SHP77 treated with DMSO at 0.1 percent for 48 hours (cell line): ENCODE measurements at regions not wholly inside any gene's neighbourhood (a gene's known extent, or its start where the extent isn't known, plus 50 kb on each side); places are given as distances from the start of the nearest gene placed in this dataset.
"Not testable (repeated sequence)": the region's sequence is repeated elsewhere in the genome, so short reads cannot be mapped to it uniquely, and the experiment has no call there.

Source experiments
- DNase-seq: peaks from one replicate; lab custom pipeline; 2025; lab: John Stamatoyannopoulos, UW

DNA sequence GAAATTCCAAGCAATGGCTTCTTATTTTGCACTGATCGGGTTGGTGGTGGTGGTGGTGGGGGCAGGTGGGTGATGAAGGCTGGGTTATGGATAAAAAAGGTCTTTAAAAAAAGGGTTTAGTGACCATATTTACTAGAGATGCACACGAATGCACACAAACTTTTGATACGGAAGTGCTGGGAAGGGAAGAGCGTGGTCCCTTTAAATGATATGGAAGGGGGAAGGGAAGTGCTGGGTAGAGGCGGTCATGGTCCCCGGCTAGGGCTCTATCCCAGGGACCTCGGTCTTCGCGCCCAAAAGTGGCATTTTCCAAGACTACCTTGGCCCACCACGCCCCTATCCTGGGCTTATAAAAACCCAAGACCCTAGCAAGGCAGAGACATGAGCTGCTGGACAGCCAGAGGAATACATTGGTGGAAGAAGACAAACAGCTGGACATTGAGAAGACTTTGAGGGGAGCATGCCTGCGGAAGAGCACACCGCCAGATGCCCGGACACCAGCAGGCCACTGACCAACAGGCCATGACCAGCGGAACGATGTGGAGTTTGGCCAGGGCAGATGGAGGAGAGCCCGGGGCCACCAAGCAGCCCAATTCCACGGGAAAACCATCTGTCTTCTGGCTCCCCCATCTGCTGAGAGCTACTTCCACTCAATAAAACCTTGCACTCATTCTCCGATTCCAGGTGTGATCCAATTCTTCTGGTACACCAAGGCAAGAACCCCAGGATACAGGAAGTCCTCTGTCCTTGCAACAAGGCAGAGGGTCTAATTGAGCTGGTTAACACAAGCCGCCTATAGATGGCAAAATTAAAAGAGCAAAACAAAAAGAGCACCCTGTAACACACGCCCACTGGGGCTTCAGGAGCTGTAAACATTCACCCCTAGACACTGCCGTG lies 1720.2 kb downstream of the MRPL39 start:
- DNase-seq: no peak

DNA sequence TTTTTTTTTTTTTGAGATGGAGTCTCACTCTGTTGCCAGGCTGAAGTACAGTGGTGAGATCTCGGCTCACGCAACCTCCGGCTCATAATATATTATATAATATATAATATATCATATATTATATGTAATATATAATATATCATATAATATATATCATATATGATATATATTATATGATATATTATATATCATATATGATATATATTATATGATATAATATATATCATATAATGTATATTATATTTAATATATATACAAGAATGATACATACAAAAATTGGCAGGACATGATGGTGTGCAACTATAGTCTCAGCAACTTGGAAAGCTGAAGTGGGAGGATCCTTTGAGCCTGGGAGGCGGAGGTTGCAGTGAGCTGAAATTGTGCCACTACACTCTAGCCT lies 1725.5 kb downstream of the MRPL39 start:
- DNase-seq: no peak

DNA sequence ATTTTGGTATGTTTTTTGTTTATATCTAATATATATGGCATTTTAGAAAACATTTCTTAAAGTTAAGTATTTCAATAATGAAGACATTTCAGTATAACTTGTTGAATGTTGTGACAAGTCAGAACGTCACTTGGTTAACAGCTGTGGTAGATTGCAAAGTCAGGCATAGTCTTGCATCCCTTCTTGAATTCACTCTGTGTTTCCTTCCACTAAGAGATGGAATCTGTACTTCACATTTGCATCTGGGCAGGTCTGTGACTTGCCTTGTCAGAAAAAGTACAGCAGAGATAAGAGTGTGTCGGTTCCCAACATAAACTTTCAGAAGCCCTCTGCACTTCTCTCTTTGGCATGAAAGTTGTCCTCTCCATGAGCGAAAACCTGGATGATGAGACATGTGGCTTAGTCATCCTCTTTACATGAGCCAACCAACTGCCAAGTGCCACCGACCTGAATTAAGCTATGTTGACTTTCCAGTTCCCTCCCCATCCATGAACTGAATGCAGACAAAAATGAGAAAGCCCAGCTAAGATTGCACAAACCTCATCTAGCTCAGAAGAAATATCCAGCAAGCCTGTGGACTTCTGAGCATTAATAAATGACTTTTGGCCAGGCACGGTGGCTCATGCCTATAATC lies 1730.2 kb downstream of the MRPL39 start:
- DNase-seq: no peak

DNA sequence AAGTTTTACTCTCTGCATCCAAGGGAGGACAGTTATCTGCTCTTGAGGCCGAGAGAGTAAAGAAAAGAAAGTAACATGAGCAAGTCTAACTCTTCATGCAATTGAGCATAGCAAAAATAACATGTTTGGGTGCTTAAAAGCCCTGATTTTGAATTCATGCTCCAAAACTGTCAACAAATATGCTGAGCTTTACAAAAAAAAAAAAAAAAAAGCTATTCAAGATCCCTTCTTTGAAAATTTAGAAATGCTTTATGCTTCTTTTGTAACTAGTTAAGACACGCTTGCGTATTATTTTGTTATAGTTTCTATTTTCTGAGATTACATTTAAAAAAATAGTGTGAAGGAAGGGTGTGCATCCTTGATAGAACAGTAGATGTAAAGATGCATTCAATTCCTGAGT lies 1733.0 kb downstream of the MRPL39 start:
- no peak for DNase-seq

- no peak for DNase-seq
Measured at GRCh38 chr21:23861911-23862504, 1745.3 kb downstream of the MRPL39 start.

DNA sequence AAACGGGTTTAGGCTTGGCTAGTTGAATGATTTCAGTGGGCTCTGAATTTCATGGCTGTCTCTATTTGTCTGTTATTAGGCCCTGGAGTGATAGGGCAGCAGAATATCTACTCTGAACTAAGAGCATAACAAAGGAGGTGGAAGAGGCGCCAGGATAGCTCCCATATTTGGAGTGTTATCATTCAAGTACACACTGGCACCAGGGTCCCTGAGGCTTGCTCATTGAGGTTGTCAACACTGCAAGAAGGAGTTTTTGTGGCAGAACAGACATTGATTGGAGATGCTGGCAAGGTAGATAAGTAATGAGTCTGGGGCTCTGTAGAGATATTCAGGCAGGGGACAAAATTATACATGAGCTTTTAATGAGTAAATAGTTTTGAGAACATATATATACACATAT lies 1748.4 kb downstream of the MRPL39 start:
- DNase-seq: no peak

DNA sequence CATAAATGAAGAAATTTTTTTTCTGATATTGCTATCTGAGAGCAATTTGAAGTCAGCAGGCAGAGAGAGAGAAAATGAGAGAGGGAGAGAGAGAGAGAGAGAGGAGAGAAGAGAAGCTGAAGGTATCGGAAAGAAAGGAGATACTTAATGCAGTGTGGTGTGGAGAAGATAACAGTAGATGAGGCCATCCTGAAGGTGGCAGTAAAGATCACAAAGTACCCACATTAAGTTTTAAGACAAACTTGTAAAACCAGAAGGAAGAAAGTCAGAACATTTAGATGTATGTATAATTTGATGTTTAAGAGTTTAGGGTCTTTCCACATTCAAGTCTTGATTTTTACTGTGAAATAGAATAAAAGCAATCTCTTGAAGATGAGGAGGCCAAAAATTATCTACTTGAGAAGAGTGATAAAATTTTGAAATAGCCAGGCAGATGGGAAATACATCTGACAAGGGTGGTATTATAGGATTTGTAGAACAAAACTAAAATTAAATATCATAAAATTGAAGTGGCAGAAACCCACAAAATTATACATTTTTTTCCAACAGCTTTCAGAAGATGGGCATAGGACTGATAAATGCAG lies 1753.4 kb downstream of the MRPL39 start:
- no peak for DNase-seq

GRCh38 chr21:23837564-23837963 lies 1769.7 kb downstream of the MRPL39 start:
- no peak for DNase-seq

GRCh38 chr21:23822760-23823159 lies 1784.5 kb downstream of the MRPL39 start:
- DNase-seq: peak; percentile 87

DNA sequence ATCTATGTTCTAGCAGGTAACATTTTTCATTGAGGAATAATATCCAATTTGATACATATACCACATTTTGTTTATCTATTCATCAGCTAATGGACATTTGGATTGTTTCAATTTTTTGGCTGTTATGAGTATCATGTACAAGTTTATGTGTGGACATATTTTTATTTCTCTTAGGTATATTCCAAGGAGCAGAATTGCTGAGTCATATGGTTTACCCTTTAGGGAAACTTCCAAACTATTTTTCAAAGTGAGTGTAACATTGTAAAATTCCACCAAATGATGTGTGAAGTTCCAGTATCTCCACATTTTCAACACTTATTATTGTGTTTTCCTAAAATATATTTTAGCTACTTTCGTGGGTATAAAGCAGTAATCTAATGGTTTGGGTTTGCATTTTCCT lies 1789.9 kb downstream of the MRPL39 start:
- DNase-seq: no peak

DNA sequence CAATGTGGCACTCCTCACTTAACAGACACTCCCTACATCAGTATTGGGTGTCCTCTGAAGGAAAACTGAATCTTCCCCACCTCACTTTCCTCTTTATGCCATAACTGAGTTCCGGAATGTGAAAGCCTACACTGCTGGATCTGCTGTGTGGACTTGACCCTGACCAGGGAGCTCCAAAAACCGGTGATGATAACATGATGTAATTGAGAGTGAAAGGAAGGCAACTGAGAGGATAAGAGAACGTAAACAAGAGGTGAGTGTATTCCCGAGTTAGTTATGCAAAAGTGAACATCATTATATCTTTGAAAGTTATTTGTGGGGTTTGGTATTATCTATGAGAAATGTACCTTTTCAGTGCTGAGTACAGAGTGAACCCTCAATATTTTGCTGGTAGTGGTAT lies 1794.8 kb downstream of the MRPL39 start:
- no peak for DNase-seq

DNA sequence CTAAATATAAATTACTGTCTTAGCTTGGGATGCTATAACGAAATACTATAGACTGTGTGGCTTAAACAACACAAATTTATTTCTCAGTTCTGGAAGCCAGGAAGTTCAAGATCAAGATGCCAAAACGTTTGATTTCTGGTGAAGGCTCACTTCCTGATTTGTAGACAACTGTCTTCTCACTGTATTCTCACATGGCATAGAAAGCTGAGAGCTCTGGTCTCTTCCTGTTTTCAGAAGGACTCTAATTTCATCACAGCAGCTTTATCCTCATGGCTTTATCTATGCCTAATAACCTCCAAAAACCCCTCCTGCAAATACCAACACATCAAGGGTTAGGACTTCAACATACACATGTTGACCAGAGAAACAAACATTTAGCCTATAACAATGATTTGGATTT lies 1795.5 kb downstream of the MRPL39 start:
- DNase-seq: no peak

DNA sequence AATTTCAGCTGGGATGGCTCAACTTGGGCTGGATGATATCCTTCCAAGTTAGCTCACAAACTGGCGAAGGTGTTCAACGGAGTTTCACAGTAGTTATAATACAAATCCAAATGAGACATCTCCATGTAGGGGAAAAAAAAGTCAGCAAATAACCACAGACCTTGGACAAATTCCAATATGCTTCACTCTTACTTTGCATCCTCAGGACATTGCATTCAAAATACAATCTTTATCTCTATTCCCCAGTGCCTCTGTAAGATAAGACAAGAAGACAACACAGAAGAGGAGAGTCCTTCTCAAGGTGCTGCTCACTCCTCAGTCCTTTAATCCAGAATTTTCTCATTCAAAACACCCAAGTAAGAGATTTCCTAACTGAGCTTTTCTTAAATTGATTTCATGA lies 1797.7 kb downstream of the MRPL39 start:
- DNase-seq: no peak

GRCh38 chr21:23806966-23807548 lies 1800.2 kb downstream of the MRPL39 start:
- not testable (repeated sequence) for DNase-seq

- no peak for DNase-seq
Measured at GRCh38 chr21:23804866-23805265, 1802.4 kb downstream of the MRPL39 start.

DNA sequence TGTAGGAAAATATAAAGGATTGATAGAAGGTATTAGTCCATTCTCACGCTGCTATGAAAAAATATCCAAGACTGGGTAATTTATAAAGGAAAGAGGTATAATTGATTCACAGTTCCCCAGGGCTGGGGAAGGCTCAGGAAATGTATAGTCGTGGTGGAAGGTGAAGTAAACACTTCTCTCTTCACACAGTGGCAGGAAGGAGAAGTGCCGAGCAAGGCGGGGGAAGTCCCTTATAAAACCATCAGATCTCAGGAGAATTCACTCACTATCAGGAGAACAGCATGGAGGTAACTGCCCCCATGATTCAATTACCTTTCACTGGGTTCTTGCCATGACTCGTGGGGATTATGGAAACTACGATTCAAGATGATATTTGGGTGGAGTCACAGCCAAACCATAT lies 1806.0 kb downstream of the MRPL39 start:
- DNase-seq: no peak

- no peak for DNase-seq
Measured at GRCh38 chr21:23799376-23799775, 1807.9 kb downstream of the MRPL39 start.

- no peak for DNase-seq
Measured at GRCh38 chr21:23792300-23792699, 1815.0 kb downstream of the MRPL39 start.

- no peak for DNase-seq
Measured at GRCh38 chr21:23789864-23790263, 1817.4 kb downstream of the MRPL39 start.

DNA sequence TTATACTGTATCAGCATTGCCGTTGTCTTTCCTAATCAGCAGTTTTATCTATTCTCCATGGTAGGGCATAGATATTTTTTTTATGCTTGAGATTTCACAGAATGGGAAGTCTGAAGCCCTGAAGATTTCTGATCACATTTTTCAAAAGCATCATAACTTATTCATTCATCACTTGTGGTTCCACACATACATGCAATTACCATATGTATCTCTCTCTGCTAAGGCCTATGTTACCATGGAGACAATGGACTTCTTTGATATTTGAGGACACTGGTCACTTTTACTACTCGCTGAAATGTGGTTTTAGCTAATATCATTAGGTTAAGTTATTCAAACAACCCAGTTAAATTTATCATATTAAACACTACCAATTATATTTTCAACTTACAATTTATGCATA lies 1827.0 kb downstream of the MRPL39 start:
- DNase-seq: no peak

- no peak for DNase-seq
Measured at GRCh38 chr21:23743821-23744220, 1863.5 kb downstream of the MRPL39 start.

GRCh38 chr21:23740463-23740862 lies 1866.8 kb downstream of the MRPL39 start:
- DNase-seq: no peak
